Liver (tissue), 8 donors: ENCODE measurements at regions not wholly inside any gene's neighbourhood (a gene's known extent, or its start where the extent isn't known, plus 50 kb on each side); places are given as distances from the start of the nearest gene placed in this dataset.

Source experiments
- DNase-seq: peaks from one replicate; pipeline ENCODE4 v3.0.0-alpha.2; 2017; ENCODE audit warnings: low spot score
- H3K27ac ChIP-seq, 2 donors: one replicate each; pipeline ENCODE4 v1.7.0; 2013; ENCODE audit warnings: inconsistent platforms in 2 of 2, low read length in 2 of 2, control low read depth in 1 of 2, low read depth in 1 of 2, mild to moderate bottlenecking in 1 of 2
- H3K27me3 ChIP-seq, 4 donors: one replicate each; pipeline versions ENCODE4 v1.6.1 to v1.7.0; 2013; ENCODE audit warnings: low read length in 3 of 4, inconsistent platforms in 1 of 4, mild to moderate bottlenecking in 1 of 4, moderate library complexity in 1 of 4; ENCODE audit not compliant: control insufficient read depth in 4 of 4, insufficient read depth in 4 of 4
- H3K36me3 ChIP-seq, 4 donors: one replicate each; pipeline versions ENCODE4 v1.6.1 to v1.7.0; 2013; ENCODE audit warnings: low read length in 3 of 4, mild to moderate bottlenecking in 3 of 4, low read depth in 1 of 4, moderate library complexity in 1 of 4; ENCODE audit not compliant: control insufficient read depth in 4 of 4, insufficient read depth in 3 of 4
- H3K4me1 ChIP-seq, 4 donors: one replicate each; pipeline versions ENCODE4 v1.6.1 to v1.7.0; 2013; ENCODE audit warnings: low read length in 3 of 4, mild to moderate bottlenecking in 3 of 4, moderate library complexity in 1 of 4; ENCODE audit not compliant: control insufficient read depth in 4 of 4, insufficient read depth in 4 of 4
- H3K4me3 ChIP-seq, 3 donors: one replicate each; pipeline versions ENCODE4 v1.6.1 to v1.7.0; 2013; ENCODE audit warnings: low read length in 3 of 3, control low read depth in 1 of 3, low read depth in 1 of 3, mild to moderate bottlenecking in 1 of 3
- H3K9ac ChIP-seq, 2 donors: one replicate each; pipeline ENCODE4 v1.7.0; 2013; ENCODE audit warnings: low read length in 2 of 2, mild to moderate bottlenecking in 2 of 2, moderate library complexity in 2 of 2, control low read depth in 1 of 2, low read depth in 1 of 2
- H3K9me3 ChIP-seq, 4 donors: one replicate each; pipeline versions ENCODE4 v1.6.1 to v1.7.0; 2013; ENCODE audit warnings: low read length in 3 of 4; ENCODE audit not compliant: control insufficient read depth in 4 of 4
- EGR1 ChIP-seq, 2 donors: IDR thresholded peaks; 2 replicates each; pipeline ENCODE4 v1.6.1; 2016 to 2018; ENCODE audit warnings: antibody characterized with exemption in 2 of 2, low read depth in 2 of 2
- FOXA1 ChIP-seq: IDR thresholded peaks from 2 replicates; pipeline ENCODE4 v1.6.1; 2016; ENCODE audit warnings: antibody characterized with exemption
- FOXA2 ChIP-seq: IDR thresholded peaks from 2 replicates; pipeline ENCODE4 v1.6.1; 2016; ENCODE audit warnings: antibody characterized with exemption
- HNF4G ChIP-seq: IDR thresholded peaks from 2 replicates; pipeline ENCODE4 v1.6.1; 2016; ENCODE audit warnings: antibody characterized with exemption
- JUND ChIP-seq, 2 donors: IDR thresholded peaks; 2 replicates each; pipeline ENCODE4 v1.6.1; 2016; ENCODE audit warnings: antibody characterized with exemption in 2 of 2
- NR2F2 ChIP-seq: IDR thresholded peaks from 2 replicates; pipeline ENCODE4 v1.6.1; 2016; ENCODE audit warnings: antibody characterized with exemption
- RAD21 ChIP-seq, 2 donors: IDR thresholded peaks; 2 replicates each; pipeline ENCODE4 v1.6.1; 2016; ENCODE audit warnings: antibody characterized with exemption in 2 of 2, mild to moderate bottlenecking in 2 of 2
- REST ChIP-seq: IDR thresholded peaks from 2 replicates; pipeline ENCODE4 v1.6.1; 2016; ENCODE audit warnings: antibody characterized with exemption, mild to moderate bottlenecking
- RXRA ChIP-seq, 2 donors: IDR thresholded peaks; 2 replicates each; pipeline ENCODE4 v1.6.1; 2017 to 2018; ENCODE audit warnings: antibody characterized with exemption in 2 of 2, mild to moderate bottlenecking in 1 of 2
- SP1 ChIP-seq: IDR thresholded peaks from 2 replicates; pipeline ENCODE4 v1.6.1; 2018; ENCODE audit warnings: antibody characterized with exemption, mild to moderate bottlenecking
- TAF1 ChIP-seq: conservative IDR thresholded peaks from 2 replicates; pipeline ENCODE4 v1.6.1; 2016; ENCODE audit warnings: antibody characterized with exemption, mild to moderate bottlenecking
- YY1 ChIP-seq: IDR thresholded peaks from 2 replicates; pipeline ENCODE4 v1.6.1; 2016; ENCODE audit warnings: antibody characterized with exemption, mild to moderate bottlenecking
- ZBTB33 ChIP-seq: IDR thresholded peaks from 2 replicates; pipeline ENCODE4 v1.6.1; 2016; ENCODE audit warnings: antibody characterized with exemption
- WGBS: extraction: QIAGEN DNeasy Blood & Tissue Kit; methylation state at CpG from one replicate; pipeline ENCODE4 v1.1.7; 2013; 5-methylcytosine and 5-hydroxymethylcytosine counted together
- TF ChIP-seq, protein P1 (sequence below): fragments of 150-350 bp; IDR thresholded peaks from 2 replicates; pipeline ENCODE4 v1.5.1; 2017; ENCODE audit warnings: improper control_type of control experiment, low read depth, low read length; ENCODE audit not compliant: missing input control
- TF ChIP-seq, protein P2 (sequence below): IDR thresholded peaks from 2 replicates; pipeline ENCODE4 v1.6.1; 2016; ENCODE audit warnings: antibody characterized with exemption
- TF ChIP-seq, protein P3 (sequence below): IDR thresholded peaks from 2 replicates; pipeline ENCODE4 v1.6.1; 2016; ENCODE audit warnings: antibody characterized with exemption
- donor health status: healthy.
- donor health status: healthy.
- donor health status: healthy.
- donor health status: healthy.
- donor health status: healthy.

DNA sequence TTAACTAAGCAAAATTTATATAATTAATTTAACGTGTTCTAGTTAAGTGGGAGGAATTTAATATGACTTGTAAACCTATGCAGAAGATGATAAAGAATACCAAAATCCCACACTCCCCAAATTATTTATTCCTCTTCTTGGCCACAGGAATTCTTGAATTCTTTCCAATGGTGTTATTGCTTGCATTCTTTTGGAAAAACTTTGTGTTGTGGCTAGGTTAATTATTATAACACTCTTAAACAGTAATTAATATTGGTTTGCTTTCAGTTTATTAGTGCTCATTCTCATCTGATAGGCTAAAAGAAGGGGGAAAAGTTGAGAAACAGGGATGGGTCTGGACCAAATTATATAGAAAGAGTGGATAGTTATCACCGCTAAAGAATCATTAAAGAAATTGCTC lies 141.5 kb upstream of the PABPC4L start (continued):
- no peak for TF ChIP-seq FOXA1
- no peak for TF ChIP-seq NR2F2
- no peak for TF ChIP-seq TAF1

DNA sequence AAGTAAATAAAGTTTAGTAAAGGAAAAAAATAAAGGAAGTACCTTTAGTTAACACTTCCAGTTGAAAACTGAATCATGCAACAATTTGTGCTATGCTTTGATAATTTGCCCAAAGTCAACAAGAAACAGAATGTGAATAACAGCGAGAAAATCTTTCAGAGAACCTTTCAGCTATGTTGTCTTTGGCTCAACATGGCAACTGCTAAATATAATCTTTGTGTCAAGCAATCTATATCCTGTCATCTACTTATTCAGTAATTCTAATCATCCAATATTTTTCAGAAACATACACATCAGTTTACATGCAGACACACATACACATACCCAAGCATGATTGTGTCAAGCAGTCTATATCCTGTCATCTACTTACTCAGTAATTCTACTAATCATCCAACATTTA lies 136.0 kb upstream of the PABPC4L start:
- H3K27me3 ChIP-seq: no peaks in the 10 kb centered on the region
- H3K4me1 ChIP-seq: no peaks in the 10 kb centered on the region
- H3K9ac ChIP-seq: no peak overlapping the region
- WGBS: 61% methylated on average over 1 of the region's 1 CpG
- H3K4me3 ChIP-seq: no peak overlapping the region
- H3K36me3 ChIP-seq: no peaks in the 10 kb centered on the region
- no peak overlapping the region for H3K27ac ChIP-seq
- TF ChIP-seq, protein P1, sequence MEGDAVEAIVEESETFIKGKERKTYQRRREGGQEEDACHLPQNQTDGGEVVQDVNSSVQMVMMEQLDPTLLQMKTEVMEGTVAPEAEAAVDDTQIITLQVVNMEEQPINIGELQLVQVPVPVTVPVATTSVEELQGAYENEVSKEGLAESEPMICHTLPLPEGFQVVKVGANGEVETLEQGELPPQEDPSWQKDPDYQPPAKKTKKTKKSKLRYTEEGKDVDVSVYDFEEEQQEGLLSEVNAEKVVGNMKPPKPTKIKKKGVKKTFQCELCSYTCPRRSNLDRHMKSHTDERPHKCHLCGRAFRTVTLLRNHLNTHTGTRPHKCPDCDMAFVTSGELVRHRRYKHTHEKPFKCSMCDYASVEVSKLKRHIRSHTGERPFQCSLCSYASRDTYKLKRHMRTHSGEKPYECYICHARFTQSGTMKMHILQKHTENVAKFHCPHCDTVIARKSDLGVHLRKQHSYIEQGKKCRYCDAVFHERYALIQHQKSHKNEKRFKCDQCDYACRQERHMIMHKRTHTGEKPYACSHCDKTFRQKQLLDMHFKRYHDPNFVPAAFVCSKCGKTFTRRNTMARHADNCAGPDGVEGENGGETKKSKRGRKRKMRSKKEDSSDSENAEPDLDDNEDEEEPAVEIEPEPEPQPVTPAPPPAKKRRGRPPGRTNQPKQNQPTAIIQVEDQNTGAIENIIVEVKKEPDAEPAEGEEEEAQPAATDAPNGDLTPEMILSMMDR: no peak
- TF ChIP-seq SP1: no peak
- no peak for TF ChIP-seq EGR1 (IDR thresholded peaks at IDR 0.05; ENCODE audit: low read depth in 2 of 2)
- TF ChIP-seq REST: no peak
- TF ChIP-seq RAD21 (IDR thresholded peaks at IDR 0.05): no peak
- TF ChIP-seq FOXA2: no peak
- TF ChIP-seq, protein P2, sequence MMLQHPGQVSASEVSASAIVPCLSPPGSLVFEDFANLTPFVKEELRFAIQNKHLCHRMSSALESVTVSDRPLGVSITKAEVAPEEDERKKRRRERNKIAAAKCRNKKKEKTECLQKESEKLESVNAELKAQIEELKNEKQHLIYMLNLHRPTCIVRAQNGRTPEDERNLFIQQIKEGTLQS: no peak
- TF ChIP-seq, protein P3, sequence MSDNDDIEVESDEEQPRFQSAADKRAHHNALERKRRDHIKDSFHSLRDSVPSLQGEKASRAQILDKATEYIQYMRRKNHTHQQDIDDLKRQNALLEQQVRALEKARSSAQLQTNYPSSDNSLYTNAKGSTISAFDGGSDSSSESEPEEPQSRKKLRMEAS: no peak
- TF ChIP-seq JUND (IDR thresholded peaks at IDR 0.05): no peak
- no peak for TF ChIP-seq YY1
- no peak for TF ChIP-seq ZBTB33
- no peak for TF ChIP-seq HNF4G
- no peak for TF ChIP-seq RXRA (IDR thresholded peaks at IDR 0.05)
- no peaks in the 10 kb centered on the region for H3K9me3 ChIP-seq
- no peak for DNase-seq
